PFSK-1 (cell line): ENCODE measurements at regions not wholly inside any gene's neighbourhood (a gene's known extent, or its start where the extent isn't known, plus 50 kb on each side); places are given as distances from the start of the nearest gene placed in this dataset.

Source experiments
- FOXP2 ChIP-seq: optimal IDR thresholded peaks from 2 replicates; pipeline ENCODE3; 2011; ENCODE audit warnings: borderline replicate concordance, control low read depth, inconsistent platforms; ENCODE audit not compliant: insufficient read depth; ENCODE audit errors: extremely low read length, extremely low read depth
- POLR2AphosphoS5 ChIP-seq: IDR thresholded peaks from 2 replicates; pipeline ENCODE4 v1.6.1; 2012; ENCODE audit warnings: low read depth, mild to moderate bottlenecking, control low read depth, low read length, moderate library complexity
- REST ChIP-seq, 2 experiments: IDR thresholded peaks; 2 replicates each; pipeline versions ENCODE4 v1.6.1 to v1.8.0; 2011 to 2012; ENCODE audit warnings: low read depth in 2 of 2, low read length in 2 of 2, control low read depth in 1 of 2, inconsistent platforms in 1 of 2, mild to moderate bottlenecking in 1 of 2, moderate library complexity in 1 of 2; ENCODE audit not compliant: insufficient read depth in 1 of 2
- SIN3A ChIP-seq: IDR thresholded peaks from 2 replicates; pipeline ENCODE4 v1.6.1; 2012; ENCODE audit warnings: mild to moderate bottlenecking, low read length, moderate library complexity, borderline replicate concordance; ENCODE audit not compliant: insufficient read depth
- TAF1 ChIP-seq: IDR thresholded peaks from 2 replicates; pipeline ENCODE4 v1.6.1; 2012; ENCODE audit warnings: low read length, control low read depth, borderline replicate concordance; ENCODE audit not compliant: insufficient read depth

GRCh38 chr13:67854990-67855389, 624.9 kb upstream of the PCDH9 start:
- TF ChIP-seq POLR2AphosphoS5 (no peak), SIN3A (no peak), FOXP2 (no peak), TAF1 (no peak), REST (IDR thresholded peaks at IDR 0.05; ENCODE audit: insufficient read depth in 1 of 2, low read depth in 2 of 2, low read length in 2 of 2) (no peak)

GRCh38 chr13:67844574-67844973, 614.4 kb upstream of the PCDH9 start:
- TF ChIP-seq SIN3A (no peak), FOXP2 (no peak), REST (IDR thresholded peaks at IDR 0.05; ENCODE audit: insufficient read depth in 1 of 2, low read depth in 2 of 2, low read length in 2 of 2) (no peak), TAF1 (no peak), POLR2AphosphoS5 (no peak)

DNA sequence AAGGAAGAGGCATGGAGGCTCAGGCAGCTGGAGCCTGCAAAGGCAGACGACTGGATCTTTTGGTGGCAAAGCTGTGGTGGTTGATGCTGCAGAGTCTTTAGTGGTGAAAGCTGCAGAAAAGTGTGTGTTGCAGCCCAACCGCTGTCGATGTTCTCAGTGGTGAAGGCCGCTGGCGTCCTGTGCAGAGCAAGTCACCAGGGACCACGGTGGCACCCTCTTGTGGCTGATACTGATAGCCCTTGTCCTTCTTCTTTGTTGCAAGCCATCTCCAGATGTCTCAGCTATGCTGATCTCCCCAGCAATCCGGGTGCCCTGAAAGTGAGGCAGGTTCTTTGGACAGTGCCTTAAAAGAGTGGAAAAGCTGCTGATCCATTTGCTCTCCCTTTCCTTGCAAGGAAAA, 610.9 kb upstream of the PCDH9 start:
- no peak for TF ChIP-seq REST (IDR thresholded peaks at IDR 0.05; ENCODE audit: insufficient read depth in 1 of 2, low read depth in 2 of 2, low read length in 2 of 2)
- no peak for TF ChIP-seq FOXP2
- TF ChIP-seq SIN3A, result no peak
- TF ChIP-seq TAF1, result no peak
- TF ChIP-seq POLR2AphosphoS5, result no peak

DNA sequence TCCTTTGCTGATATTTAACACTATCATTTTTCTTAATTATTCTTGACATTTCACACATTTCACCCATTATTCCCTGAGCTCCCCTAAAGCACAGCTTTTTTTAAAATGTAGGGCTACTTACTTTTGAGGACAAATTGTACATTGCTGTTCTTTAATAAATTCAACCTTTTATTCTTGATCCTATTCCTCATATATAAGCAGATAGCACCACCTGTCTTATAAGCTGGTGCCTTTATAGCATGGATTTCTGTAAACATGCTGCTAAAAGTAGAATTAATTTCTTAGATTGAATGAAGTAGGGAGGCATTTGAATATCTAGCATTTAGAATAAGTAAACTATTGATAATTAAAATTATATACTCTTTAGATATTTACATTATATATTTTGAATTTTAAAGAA, 603.4 kb upstream of the PCDH9 start:
- TF ChIP-seq TAF1 (no peak), FOXP2 (no peak), SIN3A (no peak), REST (IDR thresholded peaks at IDR 0.05; ENCODE audit: insufficient read depth in 1 of 2, low read depth in 2 of 2, low read length in 2 of 2) (no peak), POLR2AphosphoS5 (no peak)

- TF ChIP-seq POLR2AphosphoS5 (no peak), TAF1 (no peak), SIN3A (no peak), FOXP2 (no peak), REST (IDR thresholded peaks at IDR 0.05; ENCODE audit: insufficient read depth in 1 of 2, low read depth in 2 of 2, low read length in 2 of 2) (no peak)
Observed at GRCh38 chr13:67829641-67830040, 599.5 kb upstream of the PCDH9 start.
